DND-41 (cell line): ENCODE measurements at regions not wholly inside any gene's neighbourhood (a gene's known extent, or its start where the extent isn't known, plus 50 kb on each side); places are given as distances from the start of the nearest gene placed in this dataset.
A peak's percentile ranks its signal among the peaks of the same experiment; 100 is the strongest.
"Not testable (repeated sequence)": the region's sequence is repeated elsewhere in the genome, so short reads cannot be mapped to it uniquely, and the experiment has no call there.

Experiments used
- ATAC-seq: fragments of 200-7000 bp; cut with Tn5 transposase; 3 replicates; pipeline ENCODE4 v1.9.1; 2021; ENCODE audit warnings: low read depth; ENCODE audit not compliant: insufficient read depth
- DNase-seq: peaks from one replicate; pipeline ENCODE4 v3.0.0-alpha.2; 2020
- H2AFZ ChIP-seq: 2 replicates; pipeline ENCODE4 v1.6.0; 2012; ENCODE audit warnings: low read depth, low read length
- H3K27ac ChIP-seq: 2 replicates; pipeline ENCODE4 v1.5.1; 2012; ENCODE audit warnings: low read length, inconsistent platforms
- H3K27me3 ChIP-seq: fragments of 200-600 bp; sonication (generic); 2 replicates; pipeline ENCODE4 v1.6.0; 2012; ENCODE audit warnings: low read length, mild to moderate bottlenecking, inconsistent platforms; ENCODE audit not compliant: insufficient read depth, poor library complexity
- H3K36me3 ChIP-seq: 2 replicates; pipeline ENCODE4 v1.5.1; 2012; ENCODE audit warnings: low read length, inconsistent platforms; ENCODE audit not compliant: insufficient read depth
- H3K4me1 ChIP-seq: 2 replicates; pipeline ENCODE4 v1.5.1; 2012; ENCODE audit warnings: mild to moderate bottlenecking, low read length; ENCODE audit not compliant: insufficient read depth
- H3K4me2 ChIP-seq: 2 replicates; pipeline ENCODE4 v1.6.0; 2012; ENCODE audit warnings: mild to moderate bottlenecking, moderate library complexity, low read length, inconsistent platforms; ENCODE audit not compliant: insufficient read depth
- H3K4me3 ChIP-seq, 2 experiments: fragments of 200-600 bp in 1 of 2; shearing (Covaris generic) in 1 of 2; 2 replicates each; pipeline ENCODE4 v1.5.1; 2012 to 2016; ENCODE audit warnings: inconsistent platforms in 2 of 2, low read length in 2 of 2, mild to moderate bottlenecking in 2 of 2, low read depth in 1 of 2, moderate library complexity in 1 of 2
- H3K79me2 ChIP-seq: 2 replicates; pipeline ENCODE4 v1.6.0; 2012; ENCODE audit warnings: low read length, inconsistent platforms; ENCODE audit not compliant: insufficient read depth
- H3K9ac ChIP-seq: 2 replicates; pipeline ENCODE4 v1.6.0; 2012; ENCODE audit warnings: low read depth, mild to moderate bottlenecking, inconsistent platforms, low read length, moderate library complexity
- H3K9me3 ChIP-seq: 2 replicates; pipeline ENCODE4 v1.5.1; 2012; ENCODE audit warnings: low read length, moderate library complexity, mild to moderate bottlenecking, inconsistent platforms; ENCODE audit not compliant: insufficient read depth, severe bottlenecking
- H4K20me1 ChIP-seq: 2 replicates; pipeline ENCODE4 v1.6.0; 2012; ENCODE audit warnings: low read length; ENCODE audit not compliant: insufficient read depth
- CTCF ChIP-seq: IDR thresholded peaks from 2 replicates; pipeline ENCODE4 v1.5.1; 2012; ENCODE audit warnings: borderline replicate concordance, low read length, moderate library complexity, mild to moderate bottlenecking; ENCODE audit not compliant: poor library complexity, severe bottlenecking; ENCODE audit errors: extremely low read depth
- EZH2 ChIP-seq: IDR thresholded peaks from 3 replicates; pipeline ENCODE4 v1.6.1; 2012; ENCODE audit warnings: borderline replicate concordance, low read depth, mild to moderate bottlenecking, moderate library complexity, low read length, inconsistent platforms; ENCODE audit not compliant: severe bottlenecking

GRCh38 chr6:144429753-144430152 lies 144.6 kb downstream of the UTRN start:
- no peak overlapping the region for H3K4me3 ChIP-seq
- DNase-seq (no peak), ATAC-seq (no peak)
- no peak overlapping the region for H3K9ac ChIP-seq
- peaks cover 67% of the 10 kb centered on the region for H3K36me3 ChIP-seq
- TF ChIP-seq EZH2 (no peak), CTCF (no peak)
- H3K9me3 ChIP-seq, result no peaks in the 10 kb centered on the region
- H2AFZ ChIP-seq, result no peak overlapping the region
- H3K27me3 ChIP-seq, result no peaks in the 10 kb centered on the region
- H3K4me2 ChIP-seq, result no peak overlapping the region
- no peaks in the 10 kb centered on the region for H3K4me1 ChIP-seq
- H3K27ac ChIP-seq, result no peak overlapping the region
- H3K79me2 ChIP-seq, result no peaks in the 10 kb centered on the region
- H4K20me1 ChIP-seq, result no peaks in the 10 kb centered on the region

- H3K36me3 ChIP-seq, result peaks cover 71% of the 10 kb centered on the region
- not testable (repeated sequence) for DNase-seq, H3K4me3 ChIP-seq
Observed at GRCh38 chr6:144433446-144433845, 148.3 kb downstream of the UTRN start.

GRCh38 chr6:144434308-144434990 lies 149.3 kb downstream of the UTRN start:
- Histone ChIP-seq H2AFZ (no peak overlapping the region), H3K9me3 (peaks cover 2% of the 10 kb centered on the region), H3K79me2 (no peaks in the 10 kb centered on the region), H3K27me3 (no peaks in the 10 kb centered on the region), H3K36me3 (peaks cover 71% of the 10 kb centered on the region), H3K9ac (no peak overlapping the region), H4K20me1 (no peaks in the 10 kb centered on the region), H3K4me3 (no peak overlapping the region), H3K4me1 (no peaks in the 10 kb centered on the region), H3K4me2 (no peak overlapping the region), H3K27ac (peak overlapping the region; percentile 26; the same call in 1 of the 2 replicates)
- ATAC-seq (no peak), DNase-seq (no peak)
- TF ChIP-seq CTCF, result no peak
- no peak for TF ChIP-seq EZH2

More at GRCh38 chr6:144433446-144433845, 148.3 kb downstream of the UTRN start:
- not testable (repeated sequence) for H3K27ac ChIP-seq, H2AFZ ChIP-seq, H3K79me2 ChIP-seq, H3K4me1 ChIP-seq, ATAC-seq, H4K20me1 ChIP-seq, H3K4me2 ChIP-seq, H3K9ac ChIP-seq, H3K27me3 ChIP-seq, H3K9me3 ChIP-seq

GRCh38 chr6:144435602-144436426 lies 150.7 kb downstream of the UTRN start:
- H3K9me3 ChIP-seq, result peaks cover 11% of the 10 kb centered on the region
- H3K36me3 ChIP-seq, result peaks cover 74% of the 10 kb centered on the region
- TF ChIP-seq CTCF, result no peak
- no peak for TF ChIP-seq EZH2
- H3K4me2 ChIP-seq, result no peak overlapping the region
- no peak overlapping the region for H3K27ac ChIP-seq
- H4K20me1 ChIP-seq, result no peaks in the 10 kb centered on the region
- no peaks in the 10 kb centered on the region for H3K79me2 ChIP-seq
- no peak overlapping the region for H3K4me3 ChIP-seq
- H3K9ac ChIP-seq, result no peak overlapping the region
- H2AFZ ChIP-seq, result no peak overlapping the region
- DNase-seq (no peak), ATAC-seq (peak; percentile 29; the same call in 1 of the 3 replicates)
- H3K27me3 ChIP-seq, result no peaks in the 10 kb centered on the region
- no peaks in the 10 kb centered on the region for H3K4me1 ChIP-seq
